ENCODE measurements at regions not wholly inside any gene's neighbourhood (a gene's known extent, or its start where the extent isn't known, plus 50 kb on each side); places are given as distances from the start of the nearest gene placed in this dataset.

DNA sequence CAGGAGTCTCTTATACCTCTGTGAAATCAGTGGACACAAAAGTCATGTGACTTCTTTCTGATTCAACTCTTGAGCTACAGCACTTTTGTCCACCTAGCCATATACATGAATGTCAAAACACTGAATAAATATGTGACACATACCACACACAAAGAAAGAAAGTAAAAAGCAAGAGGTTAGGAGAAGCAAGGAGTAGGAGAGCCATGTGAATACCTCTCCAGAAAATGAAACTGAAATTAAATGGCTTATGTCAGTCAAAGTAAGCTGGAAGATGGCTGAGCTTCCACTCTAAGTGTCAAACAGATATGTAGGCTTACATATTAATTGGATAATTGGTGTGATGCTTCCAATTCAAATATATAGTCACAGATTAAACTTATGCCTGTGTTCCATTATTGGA lies 1050.5 kb downstream of the BCL11A start:
- Mint-ChIP-seq H3K4me3 (no peak overlapping the region), H3K27ac (no peak overlapping the region), H3K27me3 (no peaks in the 10 kb centered on the region), H3K4me1 (no peaks in the 10 kb centered on the region), H3K36me3 (ENCODE audit: low read depth) (no peaks in the 10 kb centered on the region), H3K9me3 (ENCODE audit: low read depth) (peaks cover 7% of the 10 kb centered on the region)
- ChIA-PET POLR2A (no interaction called here), CTCF (interaction anchor here (0.6 kb wide), 1 partner anchor 331 kb away, joined by 3 read pairs; no protein-coding TSS in a partner anchor)
- no peak for DNase-seq
- intact Hi-C loops (cut with DNase I, micrococcal nuclease) = no loop called here
- ATAC-seq = no peak

DNA sequence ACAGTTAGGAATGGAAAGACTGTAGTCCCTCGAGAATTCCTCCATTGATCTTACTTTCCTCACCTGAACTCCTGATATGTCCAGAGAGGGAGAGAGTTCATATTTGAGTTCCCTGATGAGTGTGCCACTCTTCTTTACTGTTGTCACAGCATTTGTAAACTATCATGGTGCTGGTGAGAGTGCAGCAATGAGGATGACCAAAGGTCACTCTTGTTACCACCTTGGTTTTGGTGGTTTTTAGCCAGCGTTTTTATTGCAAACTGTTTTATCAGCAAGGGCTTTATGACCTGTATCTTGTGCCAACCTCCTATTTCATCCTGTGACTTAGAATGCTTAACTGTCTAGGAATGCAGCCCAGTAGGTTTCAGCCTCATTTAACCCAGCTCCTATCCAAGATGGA lies 1062.5 kb downstream of the BCL11A start:
- POLR2A ChIA-PET = no interaction called here
- Mint-ChIP-seq H3K36me3 (ENCODE audit: low read depth) (no peaks in the 10 kb centered on the region), H3K27ac (no peak overlapping the region), H3K4me1 (no peaks in the 10 kb centered on the region), H3K4me3 (no peak overlapping the region), H3K27me3 (no peaks in the 10 kb centered on the region), H3K9me3 (ENCODE audit: low read depth) (peaks cover 6% of the 10 kb centered on the region)
- DNase-seq = no peak
- CTCF ChIA-PET = no interaction called here
- ATAC-seq = no peak
- intact Hi-C loops (cut with DNase I, micrococcal nuclease) = no loop called here

DNA sequence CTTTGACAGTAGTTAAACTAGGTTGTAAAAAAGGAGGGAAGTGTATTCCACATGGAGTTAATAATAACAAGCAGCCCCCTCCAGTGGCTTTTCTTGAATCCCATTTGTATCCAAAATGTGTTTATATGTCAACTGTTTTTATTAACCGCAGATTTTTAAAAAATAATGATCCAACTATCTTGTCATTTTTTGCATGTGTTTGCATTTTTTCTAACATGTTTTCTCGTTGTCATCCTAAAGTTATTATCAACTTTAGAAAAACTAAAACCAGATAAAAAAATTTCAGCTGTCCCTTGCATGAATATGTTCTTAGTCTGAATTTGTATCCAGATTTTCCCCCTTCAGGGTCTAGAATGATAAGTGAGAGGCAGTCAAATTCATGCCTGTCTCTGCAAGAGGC lies 1063.3 kb downstream of the BCL11A start:
- CTCF ChIA-PET = no interaction called here

DNA sequence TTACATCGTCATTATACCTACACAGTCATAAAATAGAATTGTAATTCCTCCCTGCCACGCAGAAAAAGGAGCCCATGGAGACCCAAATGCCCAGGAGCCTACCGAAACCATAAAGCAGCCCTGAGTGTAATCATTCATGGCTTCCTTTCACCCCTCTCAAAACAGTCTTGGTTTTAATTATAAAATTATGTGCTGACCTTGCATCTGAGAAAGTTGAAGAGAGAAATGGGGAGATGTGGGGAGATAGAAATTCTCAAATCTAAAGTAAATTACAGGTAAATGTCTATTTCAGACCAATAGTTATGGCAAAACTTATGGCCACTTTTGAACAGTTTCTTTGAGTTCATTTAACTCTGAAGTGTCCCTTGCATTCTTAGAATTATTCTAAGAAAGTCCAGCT lies 1068.8 kb downstream of the BCL11A start:
- Mint-ChIP-seq H3K36me3 (ENCODE audit: low read depth) (no peaks in the 10 kb centered on the region), H3K9me3 (ENCODE audit: low read depth) (no peaks in the 10 kb centered on the region), H3K27ac (no peak overlapping the region), H3K4me1 (no peaks in the 10 kb centered on the region), H3K4me3 (no peak overlapping the region), H3K27me3 (no peaks in the 10 kb centered on the region)
- no peak for ATAC-seq
- DNase-seq = no peak
- ChIA-PET CTCF (no interaction called here), POLR2A (no interaction called here)
- intact Hi-C loops (cut with DNase I, micrococcal nuclease) = no loop called here

More for the DNA sequence above, 1063.3 kb downstream of the BCL11A start:
- Mint-ChIP-seq H3K4me3 (no peak overlapping the region), H3K36me3 (ENCODE audit: low read depth) (no peaks in the 10 kb centered on the region), H3K27ac (no peak overlapping the region), H3K9me3 (ENCODE audit: low read depth) (peaks cover 2% of the 10 kb centered on the region), H3K27me3 (no peaks in the 10 kb centered on the region), H3K4me1 (no peaks in the 10 kb centered on the region)
- POLR2A ChIA-PET = no interaction called here
- no peak for ATAC-seq
- intact Hi-C loops (cut with DNase I, micrococcal nuclease) = no loop called here
- DNase-seq = no peak

DNA sequence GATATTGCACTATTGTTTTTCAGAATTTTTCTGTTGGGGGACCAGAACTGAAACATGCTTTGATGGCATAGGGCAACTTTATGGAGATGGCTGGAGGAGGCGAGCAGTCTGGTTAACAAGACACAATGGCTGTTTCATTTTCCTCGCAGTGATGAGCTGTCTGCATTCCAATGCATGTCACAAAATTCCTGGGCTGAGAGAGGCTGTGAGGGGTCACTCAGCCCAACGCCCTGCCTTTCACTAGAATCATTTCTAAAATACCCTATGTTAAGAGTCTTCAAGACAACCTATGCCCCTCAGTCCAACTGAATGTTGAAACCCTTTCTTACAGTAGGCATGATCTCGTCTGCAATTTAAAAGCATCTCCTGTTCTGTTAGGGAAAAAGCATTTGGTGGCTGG lies 1090.0 kb downstream of the BCL11A start:
- POLR2A ChIA-PET = no interaction called here
- intact Hi-C loops (cut with DNase I, micrococcal nuclease) = no loop called here
- CTCF ChIA-PET = no interaction called here
- Mint-ChIP-seq H3K27me3 (no peaks in the 10 kb centered on the region), H3K36me3 (ENCODE audit: low read depth) (no peaks in the 10 kb centered on the region), H3K9me3 (ENCODE audit: low read depth) (peaks cover 3% of the 10 kb centered on the region), H3K27ac (no peak overlapping the region), H3K4me3 (no peak overlapping the region), H3K4me1 (peaks cover 3% of the 10 kb centered on the region)
- DNase-seq (no peak), ATAC-seq (no peak)

DNA sequence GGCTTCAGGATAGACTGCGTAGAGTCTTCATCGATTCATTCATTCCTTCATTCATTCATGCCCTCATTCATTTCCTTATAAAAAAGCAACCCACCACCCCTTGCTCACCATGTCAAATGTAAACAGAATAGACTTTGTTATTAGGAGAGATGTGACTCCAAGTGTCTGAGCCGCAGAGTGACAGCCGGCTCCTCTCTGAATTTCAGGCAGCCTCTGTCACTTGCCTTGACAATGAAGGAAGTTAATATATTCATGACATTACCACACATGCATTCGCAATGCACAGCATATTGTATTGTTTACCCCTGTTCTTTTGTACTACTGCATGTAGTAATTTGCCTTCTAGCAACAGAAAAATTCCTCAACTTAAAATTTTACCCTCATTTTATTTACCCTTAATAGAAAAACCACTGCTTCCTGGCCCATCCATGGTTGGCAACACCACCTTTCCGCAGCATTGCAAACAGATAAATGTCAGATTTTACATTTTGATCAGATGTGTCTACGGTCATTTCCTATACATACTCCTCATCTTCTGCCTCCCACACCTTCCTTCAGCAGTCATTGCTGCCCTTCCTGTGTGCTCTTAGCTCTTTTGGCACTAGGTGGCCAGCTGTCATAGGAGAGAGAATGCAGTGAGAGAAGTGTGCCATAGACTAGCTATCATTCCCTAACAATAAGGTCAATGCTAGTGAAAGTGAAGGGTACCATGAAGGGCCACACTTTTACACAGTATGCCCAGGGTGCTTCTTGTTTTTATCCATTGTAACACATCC lies 1090.8 kb downstream of the BCL11A start:
- ATAC-seq = peak; percentile 81
- POLR2A ChIA-PET = no interaction called here
- no peak overlapping the region for H3K4me3 Mint-ChIP-seq

DNA sequence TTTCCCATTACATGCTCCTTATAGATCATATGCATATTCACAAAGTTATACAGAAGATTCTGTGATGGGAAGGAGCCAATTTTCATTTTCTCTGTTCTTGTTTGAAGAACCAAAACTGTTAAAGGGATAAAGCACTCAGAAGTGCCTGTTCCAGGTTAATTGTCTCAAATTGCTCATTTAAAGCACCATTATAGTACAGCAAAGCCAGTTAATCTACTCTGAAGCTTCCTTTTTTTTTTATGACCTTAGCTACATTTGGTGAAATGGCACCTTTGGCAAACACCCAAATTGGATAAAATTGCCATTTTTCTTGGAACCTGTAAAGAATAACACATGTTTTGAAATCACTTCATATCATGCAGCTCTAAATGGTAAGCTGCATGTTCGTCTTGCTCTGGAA lies 1092.3 kb downstream of the BCL11A start:
- peaks cover 3% of the 10 kb centered on the region for H3K4me1 Mint-ChIP-seq
- H3K27ac Mint-ChIP-seq = no peak overlapping the region
- ATAC-seq (no peak), DNase-seq (no peak)
- no peaks in the 10 kb centered on the region for H3K27me3 Mint-ChIP-seq
- intact Hi-C loops (cut with DNase I, micrococcal nuclease) = no loop called here
- H3K9me3 Mint-ChIP-seq (ENCODE audit: low read depth) = peaks cover 3% of the 10 kb centered on the region
- H3K4me3 Mint-ChIP-seq = no peak overlapping the region
- POLR2A ChIA-PET = no interaction called here
- no peaks in the 10 kb centered on the region for H3K36me3 Mint-ChIP-seq (ENCODE audit: low read depth)
- CTCF ChIA-PET = interaction anchor here (1.1 kb wide), 1 partner anchor 22 kb away, joined by 3 read pairs; no protein-coding TSS in a partner anchor

More for the DNA sequence above, 1090.8 kb downstream of the BCL11A start:
- Mint-ChIP-seq H3K27ac (no peak overlapping the region), H3K9me3 (ENCODE audit: low read depth) (peaks cover 3% of the 10 kb centered on the region), H3K27me3 (no peaks in the 10 kb centered on the region), H3K4me1 (peaks cover 3% of the 10 kb centered on the region), H3K36me3 (ENCODE audit: low read depth) (no peaks in the 10 kb centered on the region)
- no peak for DNase-seq
- intact Hi-C loops (cut with DNase I, micrococcal nuclease) = no loop called here
- CTCF ChIA-PET = no interaction called here

DNA sequence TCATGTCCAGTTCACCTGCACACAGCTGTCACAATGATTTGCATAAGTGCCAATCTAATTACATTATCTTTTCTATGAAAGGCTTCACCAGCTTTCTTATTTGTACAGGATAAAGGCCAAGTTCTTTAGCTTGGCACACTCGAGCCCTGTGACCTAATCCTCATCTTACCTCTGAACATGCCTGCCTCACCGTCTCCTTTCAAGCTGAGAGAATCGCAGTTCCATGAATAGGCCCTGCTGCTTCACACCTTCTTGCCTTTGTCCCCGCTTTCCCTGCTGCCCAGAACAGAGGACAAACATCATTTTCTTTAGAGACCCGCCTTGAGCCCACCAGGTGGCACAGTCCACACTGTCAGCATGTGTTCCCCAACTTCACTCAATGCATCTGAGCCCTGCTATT lies 1094.7 kb downstream of the BCL11A start:
- intact Hi-C loops (cut with DNase I, micrococcal nuclease) = no loop called here
- ChIA-PET POLR2A (no interaction called here), CTCF (no interaction called here)
- DNase-seq = no peak
- ATAC-seq = no peak
- Mint-ChIP-seq H3K27me3 (peaks cover 1% of the 10 kb centered on the region), H3K9me3 (ENCODE audit: low read depth) (no peaks in the 10 kb centered on the region), H3K36me3 (ENCODE audit: low read depth) (no peaks in the 10 kb centered on the region), H3K4me1 (peaks cover 3% of the 10 kb centered on the region), H3K27ac (no peak overlapping the region), H3K4me3 (no peak overlapping the region)

DNA sequence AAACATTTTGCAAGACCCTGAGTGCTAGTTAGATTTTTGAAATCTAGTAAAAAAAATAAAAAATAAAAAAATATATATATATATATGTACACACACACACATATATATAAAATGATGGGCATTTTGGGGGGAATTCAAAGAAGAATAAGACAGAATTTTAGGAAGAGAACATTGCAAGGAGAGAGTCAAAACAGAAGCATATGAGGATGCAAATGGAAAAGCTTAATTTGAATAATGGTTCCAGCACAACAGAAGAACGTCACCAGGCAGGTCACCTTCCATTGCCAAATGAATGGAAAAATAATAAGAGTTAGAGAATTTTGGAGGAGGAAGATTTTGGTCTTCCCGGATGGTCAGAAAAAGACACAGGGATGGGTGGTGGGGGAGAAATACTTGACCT lies 1097.2 kb downstream of the BCL11A start:
- no peak overlapping the region for H3K27ac Mint-ChIP-seq
- no peaks in the 10 kb centered on the region for H3K9me3 Mint-ChIP-seq (ENCODE audit: low read depth)
- H3K36me3 Mint-ChIP-seq (ENCODE audit: low read depth) = no peaks in the 10 kb centered on the region
- no peak overlapping the region for H3K4me3 Mint-ChIP-seq
- no peaks in the 10 kb centered on the region for H3K4me1 Mint-ChIP-seq
- H3K27me3 Mint-ChIP-seq = peaks cover 1% of the 10 kb centered on the region
- DNase-seq (no peak), ATAC-seq (no peak)
- ChIA-PET CTCF (no interaction called here), POLR2A (no interaction called here)
- intact Hi-C loops (cut with DNase I, micrococcal nuclease) = loop anchor here in 1 of 2 experiments (1.0 kb wide), 1 partner anchor 12 kb away; no protein-coding TSS in a partner anchor

DNA sequence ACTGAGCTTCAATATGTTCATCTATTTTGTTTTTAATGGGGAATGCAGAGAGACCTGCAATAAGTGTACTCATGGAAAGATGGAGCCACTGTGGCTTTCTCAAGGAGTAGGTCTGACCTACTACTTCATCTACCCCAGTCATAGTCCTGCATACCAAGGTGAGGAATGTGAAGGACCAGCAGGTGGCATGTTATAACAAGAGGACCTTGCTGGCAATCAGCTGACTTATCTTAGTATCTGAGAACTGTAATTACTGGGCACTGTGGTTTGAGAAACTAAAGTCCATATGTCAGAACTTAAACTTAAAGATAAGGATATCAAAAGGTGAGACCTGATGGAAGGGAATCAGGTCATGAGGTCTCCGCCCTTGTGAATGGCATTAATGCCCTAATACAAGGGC lies 1104.2 kb downstream of the BCL11A start:
- intact Hi-C loops (cut with DNase I, micrococcal nuclease) = no loop called here
- no peak overlapping the region for H3K27ac Mint-ChIP-seq
- H3K27me3 Mint-ChIP-seq = peaks cover 1% of the 10 kb centered on the region
- ChIA-PET POLR2A (interaction anchor here (0.7 kb wide), 1 partner anchor 95 kb away, joined by 3 read pairs; no protein-coding TSS in a partner anchor), CTCF (no interaction called here)
- no peaks in the 10 kb centered on the region for H3K36me3 Mint-ChIP-seq (ENCODE audit: low read depth)
- no peaks in the 10 kb centered on the region for H3K9me3 Mint-ChIP-seq (ENCODE audit: low read depth)
- no peak for ATAC-seq
- no peak for DNase-seq
- no peaks in the 10 kb centered on the region for H3K4me1 Mint-ChIP-seq
- H3K4me3 Mint-ChIP-seq = no peak overlapping the region

DNA sequence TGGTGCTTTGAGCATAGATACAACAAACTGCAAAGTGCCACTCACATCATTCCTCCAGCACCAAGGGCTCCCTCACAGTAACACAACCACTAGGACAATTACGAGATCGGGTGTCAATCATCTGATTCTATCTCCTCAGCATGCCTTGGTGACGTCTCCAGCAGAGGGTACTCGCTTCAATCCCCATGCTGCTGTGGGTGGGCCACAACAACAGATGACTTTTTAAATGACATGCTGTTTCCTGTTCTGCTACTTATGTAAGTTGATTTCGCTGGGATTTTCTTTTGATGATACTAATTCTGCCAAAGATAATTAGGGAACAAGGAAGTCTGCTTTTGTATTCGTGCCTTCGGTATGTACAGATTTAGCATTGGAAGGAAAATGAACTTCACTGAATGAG lies 1113.0 kb downstream of the BCL11A start:
- POLR2A ChIA-PET = no interaction called here
- Mint-ChIP-seq H3K4me3 (no peak overlapping the region), H3K36me3 (ENCODE audit: low read depth) (no peaks in the 10 kb centered on the region), H3K27me3 (no peaks in the 10 kb centered on the region), H3K4me1 (no peaks in the 10 kb centered on the region), H3K27ac (no peak overlapping the region), H3K9me3 (ENCODE audit: low read depth) (no peaks in the 10 kb centered on the region)
- CTCF ChIA-PET = no interaction called here
- DNase-seq (no peak), ATAC-seq (no peak)
- intact Hi-C loops (cut with DNase I, micrococcal nuclease) = no loop called here

DNA sequence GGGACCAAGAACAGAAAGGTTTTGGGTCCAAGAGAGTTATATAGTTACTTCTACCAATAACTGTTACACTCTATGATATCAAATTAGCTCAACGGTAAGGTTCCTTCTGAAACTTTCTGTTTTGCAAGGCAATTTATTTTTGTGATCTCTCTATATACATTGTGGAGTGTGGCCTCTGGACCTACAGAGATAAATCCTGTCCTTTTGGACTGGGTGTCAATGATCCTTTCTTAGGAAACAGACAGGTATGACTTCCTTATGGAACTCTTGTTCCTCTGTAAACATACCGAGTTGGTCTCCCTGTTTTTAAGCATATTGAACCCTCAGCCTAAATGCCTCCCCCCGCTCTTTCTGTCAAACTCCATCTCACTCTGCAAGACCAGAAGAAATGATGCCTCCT lies 1117.8 kb downstream of the BCL11A start:
- Mint-ChIP-seq H3K4me3 (no peak overlapping the region), H3K27me3 (no peaks in the 10 kb centered on the region), H3K4me1 (no peaks in the 10 kb centered on the region), H3K9me3 (ENCODE audit: low read depth) (peaks cover 10% of the 10 kb centered on the region), H3K36me3 (ENCODE audit: low read depth) (no peaks in the 10 kb centered on the region), H3K27ac (no peak overlapping the region)
- CTCF ChIA-PET = no interaction called here
- ATAC-seq (no peak), DNase-seq (no peak)
- intact Hi-C loops (cut with DNase I, micrococcal nuclease) = no loop called here
- POLR2A ChIA-PET = interaction anchor here (0.6 kb wide), 1 partner anchor 307 kb away, joined by 4 read pairs; no protein-coding TSS in a partner anchor
